Uterus (tissue), 3 donors: ENCODE measurements at regions not wholly inside any gene's neighbourhood (a gene's known extent, or its start where the extent isn't known, plus 50 kb on each side); places are given as distances from the start of the nearest gene placed in this dataset.

ENCODE experiments used
- DNase-seq, 2 donors: peaks; one replicate each; pipeline ENCODE4 v3.0.0-alpha.2; 2019 to 2020
- H3K27ac ChIP-seq, 2 donors: fragments of 200-600 bp; sonication (generic); 1 replicate in 1 of 2; 2 replicates in 1 of 2; pipeline ENCODE4 v1.5.1; 2016 to 2018
- H3K27me3 ChIP-seq, 2 donors: fragments of 200-600 bp; sonication (generic); one replicate each; pipeline ENCODE4 v1.5.1; 2018 to 2019; ENCODE audit warnings: control low read depth in 1 of 2
- H3K36me3 ChIP-seq, 2 donors: fragments of 200-600 bp; sonication (generic); one replicate each; pipeline ENCODE4 v1.5.1; 2019; ENCODE audit warnings: control low read depth in 1 of 2
- H3K4me1 ChIP-seq, 2 donors: fragments of 200-600 bp; sonication (generic); one replicate each; pipeline ENCODE4 v1.5.1; 2018 to 2019; ENCODE audit warnings: control low read depth in 1 of 2
- H3K4me3 ChIP-seq, 2 donors: fragments of 200-600 bp; sonication (generic); 1 replicate in 1 of 2; 2 replicates in 1 of 2; pipeline ENCODE4 v1.5.1; 2018 to 2019; ENCODE audit warnings: mild to moderate bottlenecking in 1 of 2
- H3K9me3 ChIP-seq, 2 donors: fragments of 200-600 bp; sonication (generic); one replicate each; pipeline ENCODE4 v1.5.1; 2019; ENCODE audit warnings: control low read depth in 1 of 2
- POLR2A ChIP-seq, 2 donors: fragments of 450-650 bp; IDR thresholded peaks; one replicate each; pipeline ENCODE4 v1.6.1; 2016; ENCODE audit warnings: antibody characterized with exemption in 2 of 2, mild to moderate bottlenecking in 1 of 2, moderate library complexity in 1 of 2
- intact Hi-C: fragments of 100-400 bp; cut with DNase I; formaldehyde crosslinking; loops from one replicate; pipeline ENCODE4 v1.15.1; 2023; ENCODE audit warnings: low total_unique reads
- TF ChIP-seq, protein P1 (sequence below), 4 experiments: fragments of 200-600 bp in 2 of 4; fragments of 450-650 bp in 2 of 4; sonication (generic) in 2 of 4; IDR thresholded peaks; one replicate each; pipeline ENCODE4 v1.5.1; 2016 to 2019; ENCODE audit warnings: antibody characterized with exemption in 4 of 4, mild to moderate bottlenecking in 2 of 4, moderate library complexity in 1 of 4
- donor health status: DM: yes; HTN: yes; CAD: no.

GRCh38 chr4:179467878-179468277 is 2025.6 kb upstream of the AGA start:
- Histone ChIP-seq H3K27ac (no peak overlapping the region), H3K4me3 (no peak overlapping the region), H3K9me3 (no peaks in the 10 kb centered on the region), H3K36me3 (no peaks in the 10 kb centered on the region), H3K27me3 (no peaks in the 10 kb centered on the region), H3K4me1 (no peaks in the 10 kb centered on the region)
- no peak for DNase-seq
- TF ChIP-seq, protein P1, sequence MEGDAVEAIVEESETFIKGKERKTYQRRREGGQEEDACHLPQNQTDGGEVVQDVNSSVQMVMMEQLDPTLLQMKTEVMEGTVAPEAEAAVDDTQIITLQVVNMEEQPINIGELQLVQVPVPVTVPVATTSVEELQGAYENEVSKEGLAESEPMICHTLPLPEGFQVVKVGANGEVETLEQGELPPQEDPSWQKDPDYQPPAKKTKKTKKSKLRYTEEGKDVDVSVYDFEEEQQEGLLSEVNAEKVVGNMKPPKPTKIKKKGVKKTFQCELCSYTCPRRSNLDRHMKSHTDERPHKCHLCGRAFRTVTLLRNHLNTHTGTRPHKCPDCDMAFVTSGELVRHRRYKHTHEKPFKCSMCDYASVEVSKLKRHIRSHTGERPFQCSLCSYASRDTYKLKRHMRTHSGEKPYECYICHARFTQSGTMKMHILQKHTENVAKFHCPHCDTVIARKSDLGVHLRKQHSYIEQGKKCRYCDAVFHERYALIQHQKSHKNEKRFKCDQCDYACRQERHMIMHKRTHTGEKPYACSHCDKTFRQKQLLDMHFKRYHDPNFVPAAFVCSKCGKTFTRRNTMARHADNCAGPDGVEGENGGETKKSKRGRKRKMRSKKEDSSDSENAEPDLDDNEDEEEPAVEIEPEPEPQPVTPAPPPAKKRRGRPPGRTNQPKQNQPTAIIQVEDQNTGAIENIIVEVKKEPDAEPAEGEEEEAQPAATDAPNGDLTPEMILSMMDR (IDR thresholded peaks at IDR 0.05): no peak
- TF ChIP-seq POLR2A (IDR thresholded peaks at IDR 0.05): no peak
- intact Hi-C loops: no loop called here

DNA sequence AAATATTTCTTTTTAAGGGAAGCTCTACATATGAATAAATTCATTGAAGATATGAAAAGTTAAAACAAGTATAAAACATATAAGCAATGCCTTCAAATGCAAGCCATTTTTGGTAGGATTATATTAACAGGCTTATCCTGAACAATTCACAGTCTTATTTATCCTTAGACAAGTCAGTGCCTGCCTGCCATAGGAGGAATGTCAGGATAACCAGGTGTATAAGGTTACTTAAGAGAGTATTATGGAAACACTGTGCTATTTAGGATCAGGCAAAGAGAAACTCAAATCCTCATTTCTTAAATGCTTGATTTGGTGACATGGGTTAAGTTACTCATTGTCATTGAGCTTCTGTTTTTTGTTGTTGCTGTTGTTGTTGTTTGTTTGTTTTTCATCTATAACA is 2029.9 kb upstream of the AGA start:
- no peak overlapping the region for H3K27ac ChIP-seq
- no peak overlapping the region for H3K4me3 ChIP-seq
- H3K27me3 ChIP-seq: no peaks in the 10 kb centered on the region
- no peaks in the 10 kb centered on the region for H3K4me1 ChIP-seq
- no peak for DNase-seq
- no peaks in the 10 kb centered on the region for H3K36me3 ChIP-seq
- H3K9me3 ChIP-seq: no peaks in the 10 kb centered on the region
- intact Hi-C loops: no loop called here
- no peak for TF ChIP-seq POLR2A (IDR thresholded peaks at IDR 0.05)
- TF ChIP-seq, protein P1 (IDR thresholded peaks at IDR 0.05): no peak

GRCh38 chr4:179478608-179479007 is 2036.4 kb upstream of the AGA start:
- H3K27ac ChIP-seq: no peak overlapping the region
- no peak for TF ChIP-seq POLR2A (IDR thresholded peaks at IDR 0.05)
- TF ChIP-seq, protein P1 (IDR thresholded peaks at IDR 0.05): no peak
- H3K27me3 ChIP-seq: no peaks in the 10 kb centered on the region
- intact Hi-C loops: no loop called here
- no peaks in the 10 kb centered on the region for H3K36me3 ChIP-seq
- no peaks in the 10 kb centered on the region for H3K4me1 ChIP-seq
- H3K4me3 ChIP-seq: no peak overlapping the region
- DNase-seq: no peak
- no peaks in the 10 kb centered on the region for H3K9me3 ChIP-seq

DNA sequence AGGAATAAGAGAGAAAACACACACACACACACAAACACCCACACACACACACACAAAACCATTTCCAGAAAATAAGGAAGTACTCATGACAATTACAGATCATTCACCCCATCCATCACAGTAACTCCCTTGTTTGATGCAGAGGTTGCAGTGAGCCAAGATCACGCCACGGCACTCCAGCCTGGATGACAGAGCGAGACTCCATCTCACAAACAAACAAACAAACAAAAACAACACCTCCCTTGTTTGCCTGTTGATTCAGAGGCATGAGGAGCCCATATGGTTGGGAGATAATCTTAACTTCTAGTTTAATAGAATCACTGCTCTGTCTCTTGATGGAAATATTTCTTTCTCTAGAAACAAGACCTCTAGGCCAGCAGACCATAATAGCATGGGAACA is 2043.5 kb upstream of the AGA start:
- intact Hi-C loops: no loop called here
- TF ChIP-seq, protein P1 (IDR thresholded peaks at IDR 0.05): no peak
- no peak for TF ChIP-seq POLR2A (IDR thresholded peaks at IDR 0.05)
- Histone ChIP-seq H3K27ac (no peak overlapping the region), H3K27me3 (no peaks in the 10 kb centered on the region), H3K9me3 (no peaks in the 10 kb centered on the region), H3K4me1 (no peaks in the 10 kb centered on the region), H3K4me3 (no peak overlapping the region), H3K36me3 (no peaks in the 10 kb centered on the region)
- DNase-seq: no peak

DNA sequence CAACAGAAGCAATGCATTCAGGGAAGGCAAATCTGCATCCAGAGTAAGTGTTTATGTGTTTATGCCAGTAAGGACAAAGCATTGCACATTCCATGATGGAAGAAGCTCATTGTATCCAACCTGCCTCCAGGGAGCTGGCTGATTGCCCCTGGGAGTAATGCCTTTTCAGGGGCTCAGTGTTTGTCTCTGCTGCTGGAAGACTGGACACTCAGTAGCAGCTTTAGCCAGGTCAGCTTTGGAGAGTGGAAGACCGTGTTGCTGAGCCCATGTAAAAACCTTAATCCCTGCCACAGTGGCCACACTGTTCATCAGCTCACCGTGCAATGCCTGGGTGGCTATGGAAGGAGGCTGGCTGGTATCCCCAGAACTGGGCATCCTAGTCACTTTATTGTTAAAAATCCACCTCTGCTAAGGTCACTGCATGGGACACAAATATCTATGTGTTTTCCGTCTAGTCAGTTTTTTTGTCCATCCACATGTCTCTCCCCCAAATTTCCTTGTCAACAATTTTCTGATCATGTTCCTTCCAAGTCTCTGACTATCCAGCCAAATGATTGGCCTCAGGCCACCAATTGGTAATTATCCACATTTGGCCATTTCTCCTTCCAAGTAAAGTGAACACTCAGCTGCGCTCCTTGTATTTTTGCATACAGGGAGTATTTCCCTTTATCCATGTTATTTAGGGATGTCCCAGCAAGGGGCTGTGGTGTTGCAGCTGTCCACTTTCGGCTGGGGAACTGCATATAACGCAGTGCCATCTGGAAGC is 2044.5 kb upstream of the AGA start:
- TF ChIP-seq, protein P1 (IDR thresholded peaks at IDR 0.05): no peak
- H3K27ac ChIP-seq: no peak overlapping the region
- no peaks in the 10 kb centered on the region for H3K36me3 ChIP-seq
- no peaks in the 10 kb centered on the region for H3K4me1 ChIP-seq
- intact Hi-C loops: no loop called here
- H3K27me3 ChIP-seq: no peaks in the 10 kb centered on the region
- DNase-seq: no peak
- no peak overlapping the region for H3K4me3 ChIP-seq
- H3K9me3 ChIP-seq: no peaks in the 10 kb centered on the region
